ENCODE measurements at regions not wholly inside any gene's neighbourhood (a gene's known extent, or its start where the extent isn't known, plus 50 kb on each side); places are given as distances from the start of the nearest gene placed in this dataset.
A peak's percentile ranks its signal among the peaks of the same experiment; 100 is the strongest.
"Not testable (repeated sequence)": the region's sequence is repeated elsewhere in the genome, so short reads cannot be mapped to it uniquely, and the experiment has no call there.

DNA sequence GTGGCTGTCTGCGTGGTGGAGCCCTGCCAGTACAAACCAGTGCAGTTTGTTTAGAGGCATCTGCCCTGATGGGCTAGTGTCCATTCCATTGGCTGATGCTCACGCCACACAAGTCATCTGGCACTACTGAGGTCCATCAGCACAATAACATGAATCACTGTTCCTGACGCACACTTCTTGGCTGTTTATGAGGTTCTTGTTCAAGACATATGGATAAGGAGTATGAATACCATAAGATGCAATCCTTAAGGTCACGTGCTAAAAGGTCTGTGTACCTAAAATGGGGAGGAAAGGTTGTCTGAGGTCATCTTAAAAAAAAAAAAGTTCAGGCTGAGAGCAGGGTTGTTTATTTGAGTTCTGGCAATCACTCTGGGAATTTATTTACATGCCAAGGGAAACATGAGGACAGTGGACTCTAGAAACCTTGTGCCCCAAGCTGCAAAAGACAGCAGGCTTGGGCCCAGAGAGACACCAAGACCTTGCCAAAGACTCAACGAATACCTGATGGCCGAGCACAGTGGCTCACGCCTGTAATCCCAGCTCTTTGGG lies 54.1 kb upstream of the SHLD1 start:
- DNase-seq (ENCODE audit: low spot score): no peak

DNA sequence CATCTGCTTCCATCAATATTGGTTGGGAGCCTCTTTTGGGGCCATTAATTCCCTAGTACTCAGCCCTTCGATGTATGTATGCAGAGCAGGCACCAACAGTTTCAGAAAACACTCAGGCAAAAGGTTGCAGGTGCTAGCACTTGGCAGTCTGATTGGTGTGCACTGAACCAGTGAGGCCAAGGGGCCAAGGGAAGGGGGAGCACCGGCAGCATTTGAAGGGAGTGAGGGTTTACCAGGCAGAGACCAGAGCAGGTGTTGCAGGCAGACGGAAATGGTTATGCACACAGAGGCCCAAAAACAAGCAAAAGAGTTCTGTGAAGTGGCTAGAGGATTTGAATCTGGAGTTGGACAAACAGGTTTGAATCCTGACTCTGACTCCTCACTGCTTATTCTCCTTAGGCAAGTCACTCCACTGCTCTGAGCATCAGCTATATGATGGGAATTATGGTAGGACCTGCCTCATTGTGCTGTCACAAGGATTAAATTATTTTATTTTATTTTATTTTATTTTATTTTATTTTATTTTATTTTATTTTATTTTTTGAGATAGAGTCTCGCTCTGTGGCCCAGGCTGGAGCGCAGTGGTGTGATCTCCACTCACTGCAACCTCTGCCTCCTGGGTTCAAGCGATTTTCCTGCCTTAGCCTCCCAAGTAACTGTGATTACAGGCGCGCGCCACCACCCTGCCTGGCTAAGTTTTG lies 58.1 kb upstream of the SHLD1 start:
- no peak for DNase-seq (ENCODE audit: low spot score)

DNA sequence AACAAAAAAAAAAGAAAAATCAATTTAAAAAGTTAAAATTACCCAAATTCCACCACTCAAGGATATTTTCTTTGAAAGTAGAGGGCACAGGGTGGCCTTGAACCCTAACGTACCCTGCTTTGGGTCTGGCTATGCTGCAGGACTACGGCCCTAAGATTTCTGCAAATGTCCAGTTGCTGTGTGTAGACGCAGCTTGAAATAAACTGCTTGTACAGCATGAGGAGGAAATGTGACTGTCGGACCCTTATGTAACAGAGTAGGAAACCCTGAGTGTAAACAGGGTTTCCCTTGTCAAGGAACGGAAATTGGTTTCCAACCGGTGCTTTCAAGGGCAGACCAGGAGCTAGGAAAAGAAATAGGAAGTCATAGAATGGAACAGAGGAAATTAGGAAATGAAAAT lies 60.7 kb upstream of the SHLD1 start:
- no peak for DNase-seq (ENCODE audit: low spot score)

DNA sequence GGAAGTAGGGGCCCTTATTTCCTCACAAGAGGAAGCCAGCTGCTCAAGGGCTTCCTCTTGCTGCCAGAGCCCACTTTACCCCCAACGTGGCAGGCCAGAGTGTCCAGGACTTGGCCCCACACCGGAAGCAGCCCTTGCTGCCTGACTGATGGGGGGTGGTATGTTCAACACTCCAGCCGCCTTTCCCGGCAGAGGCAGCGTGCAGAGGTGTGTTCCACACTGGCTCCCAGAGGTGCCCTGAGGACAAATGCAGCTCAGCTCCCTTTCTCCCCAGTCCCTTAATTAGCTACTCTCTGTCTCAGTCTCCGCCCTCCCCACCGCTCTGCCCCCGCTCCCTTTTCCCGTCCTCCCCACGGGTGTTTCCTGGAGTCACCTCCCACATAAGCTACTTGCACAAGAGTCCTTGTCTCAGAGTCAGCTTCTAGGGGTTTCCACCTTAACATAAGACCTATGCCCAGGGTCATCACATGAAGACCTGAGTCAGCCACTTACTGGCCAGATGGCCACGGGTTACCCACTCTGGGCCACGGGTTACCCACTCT lies 61.7 kb upstream of the SHLD1 start:
- no peak for DNase-seq (ENCODE audit: low spot score)

DNA sequence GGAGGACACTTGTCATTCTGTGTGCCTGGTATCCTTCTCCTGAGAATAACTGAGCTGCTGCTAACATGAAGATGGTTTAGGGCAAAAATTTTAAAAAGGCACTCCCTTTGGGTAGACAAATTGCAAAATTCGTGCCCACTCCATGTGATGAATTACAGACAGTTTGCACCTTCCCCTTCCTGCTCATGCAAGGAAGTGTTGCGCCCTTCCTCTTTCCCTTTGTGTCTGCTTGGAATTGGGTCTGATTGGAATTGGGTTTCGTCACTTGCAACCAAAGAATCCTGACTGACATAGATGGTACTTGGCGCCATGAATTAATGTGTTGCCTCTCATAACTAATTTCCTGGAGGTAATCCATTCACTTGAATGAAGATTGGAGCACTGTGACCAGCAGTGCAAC lies 62.3 kb upstream of the SHLD1 start:
- no peak for DNase-seq (ENCODE audit: low spot score)

DNA sequence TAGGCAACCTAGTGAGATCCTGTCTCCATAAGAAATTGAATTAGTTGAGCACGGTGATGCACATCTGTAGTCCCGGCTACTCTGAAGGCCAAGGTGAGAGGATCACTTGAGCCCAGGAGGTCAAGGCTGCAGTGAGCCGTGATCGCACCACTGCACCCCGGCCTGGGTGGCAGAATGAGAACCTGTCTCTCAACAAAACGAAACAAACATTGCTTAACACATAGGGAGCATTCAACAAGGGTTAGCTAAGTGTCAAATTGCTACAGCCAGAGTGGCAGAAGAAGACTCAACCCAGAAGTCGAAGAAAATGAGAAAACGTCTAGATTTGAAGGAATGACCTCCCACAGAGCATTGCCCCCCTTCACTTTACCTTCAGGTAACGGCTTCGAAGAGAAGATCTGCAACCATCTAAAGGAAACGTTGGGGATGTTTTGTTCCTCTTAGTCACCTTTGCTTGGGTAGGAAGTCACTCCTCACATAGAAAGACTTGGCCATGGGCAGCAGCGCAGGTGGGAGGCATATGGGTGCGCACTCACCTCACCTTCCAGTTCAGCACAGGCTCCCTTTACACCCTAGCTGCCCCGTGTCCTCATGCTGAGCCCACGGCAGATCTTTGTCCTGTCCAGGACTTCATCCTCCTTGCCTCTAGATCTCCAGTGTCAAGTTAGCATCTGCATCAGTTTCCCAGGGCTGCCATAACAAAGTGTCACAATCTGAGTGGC lies 63.7 kb upstream of the SHLD1 start:
- no peak for DNase-seq (ENCODE audit: low spot score)

DNA sequence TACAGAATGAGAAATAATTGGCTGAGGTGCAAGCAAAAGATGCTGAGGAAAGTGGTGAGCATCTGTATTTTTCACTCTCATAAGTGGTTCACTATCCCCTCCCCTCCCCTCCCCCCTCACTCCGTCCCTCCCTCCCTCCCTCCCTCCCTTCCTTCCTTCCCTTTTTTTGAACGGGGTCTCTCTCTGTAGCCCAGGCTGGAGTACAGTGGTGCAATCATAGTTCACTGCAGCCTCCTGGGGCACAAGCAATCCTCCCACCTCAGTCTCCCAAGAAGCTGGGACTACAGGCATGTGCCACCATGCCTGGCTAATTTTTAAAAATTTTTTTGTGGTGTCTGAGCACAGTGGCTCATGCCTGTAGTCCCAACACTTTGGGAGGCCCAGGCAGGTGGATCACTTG lies 67.6 kb upstream of the SHLD1 start:
- DNase-seq (ENCODE audit: low spot score): not testable (repeated sequence)

DNA sequence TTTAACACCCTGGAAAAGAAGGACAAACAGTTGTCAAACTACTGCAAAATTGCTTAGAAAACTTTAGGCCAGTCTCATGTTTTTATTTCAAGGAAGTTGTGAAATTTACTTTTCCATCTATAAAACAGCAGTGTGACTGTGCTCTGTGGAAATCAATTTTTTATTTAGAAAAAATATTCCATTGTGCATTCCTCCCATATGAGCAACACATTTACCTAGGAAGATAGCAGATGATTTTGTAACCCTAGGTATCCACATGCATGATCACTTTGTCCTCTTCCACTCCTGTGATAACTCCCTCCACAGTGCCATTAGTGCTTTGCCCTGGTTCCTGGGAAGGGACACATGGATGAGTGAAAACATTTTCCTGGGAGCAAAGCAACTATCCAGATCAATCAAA lies 69.4 kb upstream of the GPCPD1 start:
- no peak for DNase-seq (ENCODE audit: low spot score)

DNA sequence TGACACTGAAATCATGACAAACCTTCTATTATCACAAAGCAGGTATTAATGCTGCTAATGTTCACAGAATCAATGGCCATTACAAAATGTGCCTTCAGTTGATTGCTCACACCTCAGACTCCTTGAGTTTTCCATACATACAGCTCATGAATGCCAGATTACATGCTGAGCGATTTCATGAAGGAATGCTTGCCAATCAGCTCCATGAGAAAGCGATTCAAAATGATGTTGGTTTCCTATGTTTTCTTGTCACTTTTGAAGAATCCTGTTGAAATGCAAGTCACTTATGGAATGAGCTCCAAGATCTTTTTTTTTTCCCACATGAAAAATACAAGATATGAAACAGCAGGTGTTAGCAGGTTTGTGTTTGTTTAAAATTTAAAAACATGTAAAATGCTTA lies 68.0 kb upstream of the GPCPD1 start:
- DNase-seq (ENCODE audit: low spot score): no peak

DNA sequence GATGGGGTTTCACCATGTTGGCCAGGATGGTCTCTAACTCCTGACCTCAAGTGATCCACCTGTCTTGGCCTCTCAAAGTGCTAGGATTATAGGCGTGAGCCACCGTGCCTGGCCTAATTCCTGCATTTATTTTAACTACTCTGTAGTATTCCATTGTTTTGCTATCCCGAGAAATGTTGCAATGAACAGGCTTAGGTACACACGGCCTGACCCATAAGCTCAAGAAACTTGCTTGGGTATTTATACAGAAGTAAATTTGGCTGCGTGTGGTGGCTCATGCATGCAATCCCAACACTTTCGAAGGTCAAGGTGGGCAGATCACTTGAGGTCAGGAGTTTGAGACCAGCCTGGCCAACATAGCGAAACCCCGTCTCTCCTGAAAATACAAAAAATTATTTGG lies 67.1 kb upstream of the GPCPD1 start:
- not testable (repeated sequence) for DNase-seq (ENCODE audit: low spot score)

DNA sequence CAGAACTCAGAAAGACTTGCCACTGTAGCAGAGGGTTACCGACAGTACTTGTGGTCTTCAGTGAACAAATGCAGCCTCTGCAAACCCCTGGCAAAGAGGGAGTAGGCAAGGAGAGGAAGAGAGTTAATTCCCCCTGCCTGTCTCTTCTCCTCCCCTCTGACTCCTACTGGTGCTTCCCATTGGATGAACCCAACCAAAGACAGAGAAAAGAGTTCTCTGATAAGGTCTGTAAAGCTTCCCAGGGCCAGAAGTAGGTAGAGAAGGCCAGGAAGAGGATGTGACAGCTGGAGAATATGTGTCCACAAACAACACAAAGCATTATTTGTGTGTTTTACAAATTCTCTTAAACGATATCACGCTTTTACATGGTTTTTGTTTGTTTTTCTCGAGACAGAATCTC lies 66.6 kb upstream of the GPCPD1 start:
- no peak for DNase-seq (ENCODE audit: low spot score)

DNA sequence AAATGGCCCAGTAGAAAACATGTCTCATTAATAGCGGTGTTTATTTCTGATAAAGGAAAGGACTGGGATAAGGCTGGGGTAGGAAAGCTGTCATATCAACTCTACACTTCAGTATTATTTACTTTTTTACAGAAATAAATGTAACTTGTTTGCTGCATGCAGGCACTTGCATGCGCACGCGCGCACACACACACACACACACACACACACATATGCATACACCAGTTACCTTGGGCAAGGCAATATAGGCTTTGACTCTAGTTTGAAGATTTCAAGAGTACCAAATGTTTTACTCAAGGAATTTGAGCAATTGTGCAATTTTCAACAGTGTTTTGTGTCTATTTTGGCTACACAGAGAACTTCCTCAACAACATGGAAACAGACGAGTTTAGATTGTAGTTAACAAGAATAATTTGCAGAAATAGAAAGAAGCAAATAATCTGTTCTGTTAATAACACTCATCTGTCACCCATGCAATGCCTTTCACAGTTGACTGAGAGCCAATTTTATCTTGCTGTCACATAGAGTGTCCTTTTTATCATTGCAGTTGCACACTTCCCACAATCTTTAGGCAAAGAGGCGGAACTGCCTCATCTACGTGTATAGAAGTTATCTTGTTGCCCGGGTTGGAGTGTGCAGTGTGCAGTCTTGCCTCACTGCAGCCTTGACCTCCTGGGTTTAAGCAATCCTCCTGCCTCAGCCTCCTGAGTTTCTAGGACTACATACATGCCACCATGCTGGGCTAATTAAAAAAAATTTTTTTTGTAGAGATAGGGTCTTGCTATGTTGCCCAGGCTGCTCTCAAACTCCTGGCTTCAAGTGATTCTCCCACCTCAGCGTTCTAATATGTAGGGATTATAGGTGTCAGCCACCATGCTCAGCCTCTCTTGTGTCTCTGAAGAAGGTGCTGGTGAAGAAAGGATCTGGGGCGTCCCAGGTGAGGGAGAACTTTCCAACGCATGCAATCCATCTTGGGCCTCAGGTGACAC lies 64.6 kb upstream of the GPCPD1 start:
- no peak for DNase-seq (ENCODE audit: low spot score)

DNA sequence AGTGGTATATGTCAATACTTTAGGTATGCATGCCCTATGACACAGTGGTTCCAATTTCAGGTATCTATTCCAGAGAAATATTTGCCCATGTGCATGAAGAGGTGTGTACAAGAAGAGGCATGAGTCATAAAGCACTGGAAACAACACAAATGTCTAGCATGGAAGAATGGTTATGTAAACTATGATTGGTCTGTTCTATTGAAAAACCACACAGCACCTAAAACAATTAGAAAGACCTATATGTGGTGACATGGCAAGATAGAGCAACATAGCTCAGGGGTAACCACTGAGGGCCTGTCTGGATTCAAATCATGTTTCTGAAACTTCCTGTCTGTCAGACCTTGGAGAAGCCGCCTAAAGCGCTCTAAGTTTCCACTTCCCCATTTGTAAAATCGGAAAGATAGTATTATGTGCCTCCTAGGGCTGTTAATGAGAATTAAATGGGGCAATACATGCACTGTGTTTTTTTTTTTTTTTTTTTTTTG lies 63.4 kb upstream of the GPCPD1 start:
- DNase-seq (ENCODE audit: low spot score): peak; percentile 95

DNA sequence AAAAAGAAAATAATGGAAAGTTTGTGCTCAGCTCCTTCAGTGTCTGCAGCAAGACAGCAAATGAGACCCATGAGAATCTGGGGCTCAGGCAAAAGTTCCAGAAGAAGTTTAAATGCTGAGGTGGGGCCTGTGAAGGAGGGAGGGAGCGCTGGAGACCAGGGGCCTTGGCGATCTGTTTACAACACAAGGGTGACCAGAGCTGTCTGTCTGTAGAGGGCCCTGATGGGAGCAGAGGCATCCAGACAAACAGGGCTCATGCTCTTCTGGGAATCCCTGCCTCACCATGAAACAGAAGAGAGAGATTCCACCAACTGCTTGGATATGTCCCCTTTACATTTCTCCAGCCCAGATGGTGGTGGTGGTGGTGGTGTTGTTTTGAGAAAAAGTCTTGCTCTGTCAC lies 60.1 kb upstream of the GPCPD1 start:
- no peak for DNase-seq (ENCODE audit: low spot score)

DNA sequence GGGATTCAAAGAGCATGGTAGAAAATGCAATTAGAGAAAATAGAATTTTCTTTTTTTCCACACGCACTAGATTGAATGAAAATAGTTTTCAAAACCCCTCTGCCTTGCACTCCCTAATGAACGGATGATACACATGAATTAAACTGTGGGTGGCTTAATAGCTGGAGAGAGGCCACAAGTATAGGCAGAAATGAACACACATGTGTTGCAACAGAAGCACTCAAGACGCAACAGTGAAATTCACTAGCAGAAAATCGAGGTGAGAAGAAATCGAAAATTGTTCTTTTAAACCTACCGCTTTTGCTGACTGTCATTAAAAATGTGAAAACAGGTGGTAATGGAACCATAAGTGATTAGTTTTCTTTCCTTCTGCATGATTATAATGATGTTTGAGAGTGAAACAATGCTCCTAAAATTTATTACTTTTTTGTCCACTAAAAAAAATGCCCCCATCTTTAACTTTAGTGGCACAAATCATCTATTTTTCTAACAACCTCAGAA lies 59.3 kb upstream of the GPCPD1 start:
- DNase-seq (ENCODE audit: low spot score): no peak

DNA sequence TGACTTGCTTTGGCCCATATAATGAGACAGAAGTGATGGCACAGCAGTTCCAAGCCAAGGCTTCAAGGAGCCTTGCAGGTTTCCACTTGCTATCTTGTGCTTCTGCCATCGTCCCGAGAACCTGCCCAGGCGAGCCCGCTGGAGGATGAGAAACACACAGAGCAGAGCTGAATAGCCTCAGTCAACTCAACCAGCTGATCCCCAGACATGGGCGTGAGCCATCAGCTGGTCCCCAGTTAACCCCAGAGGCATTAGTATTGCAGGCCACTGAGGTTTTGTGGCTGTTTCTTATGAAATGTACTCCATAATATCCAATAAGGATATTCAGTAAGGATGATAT lies 57.7 kb upstream of the GPCPD1 start:
- DNase-seq (ENCODE audit: low spot score): no peak

DNA sequence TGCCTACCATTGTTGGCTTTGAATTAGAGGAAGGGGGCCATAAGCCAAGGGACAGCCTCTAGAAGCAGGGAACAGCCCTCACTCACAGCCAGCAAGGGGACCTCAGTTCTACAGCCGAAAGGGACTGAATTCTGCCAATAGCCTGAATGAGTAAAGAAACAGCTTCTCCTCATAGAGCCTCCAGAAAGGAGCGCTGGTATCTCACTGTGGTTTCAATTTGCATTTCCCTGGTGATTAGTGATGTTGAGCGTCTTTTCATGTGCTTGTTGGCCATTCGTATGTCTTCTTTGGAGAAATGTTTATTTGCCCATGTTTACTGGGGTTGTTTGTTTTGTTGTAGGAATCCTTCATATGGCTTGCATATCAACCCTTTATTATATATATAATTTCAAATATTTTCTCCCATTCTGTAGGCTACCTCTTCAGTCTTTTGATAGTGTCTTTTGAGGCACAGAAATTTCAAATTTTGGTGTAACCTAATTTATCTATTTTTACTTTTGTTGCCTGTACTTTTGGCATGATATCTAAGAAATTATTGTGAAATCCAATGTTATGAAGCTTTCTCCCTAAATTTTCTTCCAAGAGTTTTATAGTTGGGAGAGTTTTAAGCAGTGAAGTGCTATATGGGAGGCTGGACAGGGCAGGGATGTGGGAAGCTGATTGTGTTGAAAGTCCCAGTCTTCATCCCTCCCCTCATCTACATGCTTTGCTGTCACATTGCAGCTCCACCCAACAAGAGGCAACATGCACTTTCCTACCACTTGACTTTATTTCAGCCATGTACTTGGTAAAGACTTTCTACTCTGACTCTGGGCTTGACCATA lies 57.1 kb upstream of the GPCPD1 start:
- DNase-seq (ENCODE audit: low spot score): no peak

DNA sequence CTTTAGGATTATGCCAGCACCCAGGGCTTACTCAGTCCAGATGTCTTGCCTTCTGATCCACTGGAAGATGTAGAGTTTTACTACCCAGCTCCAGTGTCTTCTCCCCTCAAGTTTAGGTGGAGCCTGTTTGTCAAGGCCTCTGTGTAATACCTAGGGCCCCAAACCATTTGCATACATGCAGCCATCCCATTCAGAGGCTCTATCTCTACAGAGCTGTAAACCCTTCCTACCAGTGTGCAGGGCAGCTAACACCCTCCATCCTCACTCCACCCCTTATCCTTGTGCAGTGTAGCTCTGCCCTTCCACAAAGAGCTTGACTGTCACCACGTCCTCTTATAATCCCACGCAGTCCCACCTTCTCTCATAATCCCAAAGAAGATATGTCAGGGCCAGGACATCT lies 54.6 kb upstream of the GPCPD1 start:
- DNase-seq (ENCODE audit: low spot score): no peak

DNA sequence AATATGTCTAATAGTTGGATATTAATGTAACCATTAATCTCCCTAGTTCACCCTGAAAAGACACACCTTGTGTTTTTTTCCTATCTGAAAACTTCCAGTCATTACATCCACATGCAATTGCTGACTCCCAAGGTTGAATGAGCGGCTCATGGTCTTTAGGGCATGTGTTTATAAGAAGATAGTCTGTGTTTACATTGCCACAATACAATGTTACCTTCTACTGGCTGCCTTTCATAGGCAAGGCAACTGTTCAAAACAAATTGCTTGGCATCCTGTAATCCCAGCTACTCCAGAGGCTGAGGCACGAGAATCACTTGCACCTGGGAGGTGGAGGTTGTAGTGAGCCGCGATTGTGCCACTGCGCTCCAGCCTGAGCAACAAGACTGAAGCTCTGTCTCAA lies 52.6 kb upstream of the GPCPD1 start:
- no peak for DNase-seq (ENCODE audit: low spot score)

DNA sequence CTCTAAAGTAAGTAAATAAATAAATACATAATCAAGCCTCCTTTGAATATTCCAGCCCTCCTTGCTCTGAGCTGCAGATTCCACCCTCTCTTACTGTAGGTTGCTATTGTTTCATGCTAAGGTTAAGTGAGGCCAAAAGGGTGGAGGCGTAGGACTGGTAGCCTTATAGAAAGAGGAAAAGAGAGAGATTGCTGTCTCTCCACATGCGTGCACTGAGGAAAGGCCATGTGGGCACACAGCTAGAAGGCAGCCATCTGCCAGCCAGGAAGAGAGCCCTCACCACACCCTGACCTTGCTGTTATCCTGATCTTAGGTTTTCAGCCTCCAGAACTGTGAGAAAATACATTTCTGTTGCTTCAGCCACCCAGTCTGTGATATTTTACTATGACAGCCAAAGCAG lies 52.0 kb upstream of the GPCPD1 start:
- DNase-seq (ENCODE audit: low spot score): no peak

DNA sequence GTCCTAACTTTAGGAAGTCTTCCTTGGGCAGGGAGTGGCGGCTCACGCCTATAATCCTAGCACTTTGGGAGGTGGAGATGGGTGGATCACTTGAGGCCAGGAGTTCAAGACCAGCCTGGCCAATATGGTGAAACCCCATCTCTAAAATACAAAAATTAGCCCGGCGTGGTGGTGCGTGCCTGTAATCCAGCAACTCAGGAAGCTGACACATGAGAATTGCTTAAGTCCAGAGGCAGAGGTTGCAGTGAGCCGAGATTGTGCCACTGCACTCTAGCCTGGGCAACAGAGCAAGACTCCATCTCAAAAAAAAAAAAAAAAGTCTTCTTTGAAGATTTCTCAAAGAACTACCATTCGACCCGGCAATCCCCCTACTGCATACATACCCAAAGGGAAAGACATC lies 50.0 kb upstream of the GPCPD1 start:
- DNase-seq (ENCODE audit: low spot score): not testable (repeated sequence)
